Naive thymus-derived CD4-positive, alpha-beta T cell (primary cell): ENCODE measurements at regions not wholly inside any gene's neighbourhood (a gene's known extent, or its start where the extent isn't known, plus 50 kb on each side); places are given as distances from the start of the nearest gene placed in this dataset.

Experiments
- ATAC-seq: fragments of 150-1000 bp; cut with Tn5 transposase; 2 replicates; pipeline ENCODE4 v1.10.0; 2021; ENCODE audit warnings: mild to moderate bottlenecking, moderate library complexity
- CTCF ChIA-PET: fragments of 350-600 bp; sonication (Branson Sonifier 250); formaldehyde crosslinking; loops from one replicate; lab custom pipeline; 2021; ENCODE audit warnings: antibody characterized with exemption; lab: Charles Lee
- POLR2A ChIA-PET: fragments of 350-600 bp; sonication (Branson Sonifier 250); formaldehyde crosslinking; loops from one replicate; lab custom pipeline; 2021; ENCODE audit warnings: antibody characterized with exemption, inconsistent platforms; lab: Charles Lee
- DNase-seq, 9 donors: peaks; one replicate each; pipeline versions ENCODE4 v3.0.0 to v3.0.0-alpha.2; 2020 to 2022; ENCODE audit warnings: mixed read lengths in 1 of 9
- H3K27ac ChIP-seq: one replicate; pipeline ENCODE4 v1.7.0; 2013; ENCODE audit warnings: mild to moderate bottlenecking, low read depth, low read length, moderate library complexity
- H3K27me3 ChIP-seq, 2 donors: one replicate each; pipeline ENCODE4 v1.7.0; 2013; ENCODE audit warnings: low read length in 2 of 2, mild to moderate bottlenecking in 2 of 2, moderate library complexity in 2 of 2; ENCODE audit not compliant: control insufficient read depth in 2 of 2, insufficient read depth in 2 of 2
- H3K36me3 ChIP-seq, 3 experiments: 1 replicate in 2 of 3; 2 replicates in 1 of 3; pipeline ENCODE4 v1.7.0; 2013; ENCODE audit warnings: low read length in 3 of 3, mild to moderate bottlenecking in 3 of 3, moderate library complexity in 1 of 3; ENCODE audit not compliant: insufficient read depth in 3 of 3, control insufficient read depth in 2 of 3
- H3K4me1 ChIP-seq, 2 donors: one replicate each; pipeline ENCODE4 v1.7.0; 2013; ENCODE audit warnings: low read length in 2 of 2, mild to moderate bottlenecking in 2 of 2, moderate library complexity in 1 of 2; ENCODE audit not compliant: control insufficient read depth in 2 of 2, insufficient read depth in 2 of 2
- H3K4me3 ChIP-seq: 2 replicates; pipeline ENCODE4 v1.7.0; 2013; ENCODE audit warnings: mild to moderate bottlenecking, low read length
- H3K9me3 ChIP-seq, 3 experiments: 1 replicate in 2 of 3; 2 replicates in 1 of 3; pipeline ENCODE4 v1.7.0; 2013; ENCODE audit warnings: low read length in 3 of 3; ENCODE audit not compliant: control insufficient read depth in 2 of 3
- H3K27ac Mint-ChIP-seq, 9 donors: one replicate each; pipeline ENCODE4 v1.8.0; 2020 to 2022; ENCODE audit warnings: mixed read lengths in 9 of 9, mild to moderate bottlenecking in 8 of 9, moderate library complexity in 5 of 9, inconsistent platforms in 2 of 9
- H3K27me3 Mint-ChIP-seq, 5 donors: one replicate each; pipeline ENCODE4 v1.8.0; 2021 to 2022; ENCODE audit warnings: mixed read lengths in 5 of 5, mild to moderate bottlenecking in 1 of 5
- H3K36me3 Mint-ChIP-seq, 5 donors: one replicate each; pipeline ENCODE4 v1.8.0; 2020 to 2022; ENCODE audit warnings: mixed read lengths in 5 of 5, mild to moderate bottlenecking in 3 of 5, inconsistent platforms in 1 of 5
- H3K4me1 Mint-ChIP-seq, 7 donors: one replicate each; pipeline ENCODE4 v1.8.0; 2020 to 2022; ENCODE audit warnings: mixed read lengths in 7 of 7, mild to moderate bottlenecking in 3 of 7, inconsistent platforms in 1 of 7
- H3K4me3 Mint-ChIP-seq, 10 donors: one replicate each; pipeline ENCODE4 v1.8.0; 2020 to 2022; ENCODE audit warnings: mild to moderate bottlenecking in 10 of 10, mixed read lengths in 10 of 10, moderate library complexity in 6 of 10, inconsistent platforms in 2 of 10
- H3K9me3 Mint-ChIP-seq, 11 donors: one replicate each; pipeline ENCODE4 v1.8.0; 2020 to 2022; ENCODE audit warnings: mixed read lengths in 11 of 11, mild to moderate bottlenecking in 4 of 11, inconsistent platforms in 1 of 11, moderate library complexity in 1 of 11
- intact Hi-C, 2 donors: fragments of 100-400 bp; cut with micrococcal nuclease; formaldehyde crosslinking; loops; one replicate each; pipeline ENCODE4 v1.15.1; 2023

- peaks cover 0 to 2% (median 0%) of the 10 kb centered on the region in 11 donors for H3K9me3 Mint-ChIP-seq
- H3K9me3 ChIP-seq: no peaks in the 10 kb centered on the region
- no peaks in the 10 kb centered on the region for H3K27me3 ChIP-seq
- H3K4me1 ChIP-seq: peaks cover 0 to 16% of the 10 kb centered on the region in 2 donors
- H3K4me3 ChIP-seq: no peak overlapping the region
- H3K4me3 Mint-ChIP-seq: no peak overlapping the region
- ATAC-seq (no peak), DNase-seq (no peak)
- CTCF ChIA-PET: interaction anchor here (1.0 kb wide), 1 partner anchor 57 kb away, joined by 3 read pairs; no protein-coding TSS in a partner anchor
- peaks cover 0 to 1% (median 0%) of the 10 kb centered on the region in 5 donors for H3K27me3 Mint-ChIP-seq
- no peak overlapping the region for H3K27ac Mint-ChIP-seq
- H3K4me1 Mint-ChIP-seq: peaks cover 0 to 24% (median 9%) of the 10 kb centered on the region in 7 donors
- no peak overlapping the region for H3K27ac ChIP-seq
- POLR2A ChIA-PET: interaction anchor here (1.2 to 2.5 kb wide), 2 partner anchors 27 to 42 kb away, joined by 3 to 17 read pairs; no protein-coding TSS in a partner anchor
- peaks cover 0 to 8% (median 3%) of the 10 kb centered on the region in 5 donors for H3K36me3 Mint-ChIP-seq
- H3K36me3 ChIP-seq: no peaks in the 10 kb centered on the region
- intact Hi-C loops: no loop called here
Observed at GRCh38 chr5:42965934-42966333, 74.2 kb downstream of the ANXA2R start.

- Mint-ChIP-seq H3K4me3 (no peak overlapping the region), H3K4me1 (peaks cover 0 to 31% (median 12%) of the 10 kb centered on the region in 7 donors), H3K27me3 (peaks cover 0 to 4% (median 0%) of the 10 kb centered on the region in 5 donors), H3K9me3 (peaks cover 0 to 2% (median 0%) of the 10 kb centered on the region in 11 donors), H3K27ac (no peak overlapping the region), H3K36me3 (peaks cover 0 to 8% (median 3%) of the 10 kb centered on the region in 5 donors)
- H3K36me3 ChIP-seq: no peaks in the 10 kb centered on the region
- H3K9me3 ChIP-seq: no peaks in the 10 kb centered on the region
- ATAC-seq (no peak), DNase-seq (no peak)
- POLR2A ChIA-PET: interaction anchor here (2.1 kb wide), 1 partner anchor 10 kb away, joined by 13 read pairs; no protein-coding TSS in a partner anchor
- H3K4me1 ChIP-seq: peaks cover 0 to 16% of the 10 kb centered on the region in 2 donors
- H3K27ac ChIP-seq: no peak overlapping the region
- intact Hi-C loops: no loop called here
- no peak overlapping the region for H3K4me3 ChIP-seq
- CTCF ChIA-PET: no interaction called here
- H3K27me3 ChIP-seq: no peaks in the 10 kb centered on the region
Observed at GRCh38 chr5:42963412-42963811, 76.7 kb downstream of the ANXA2R start.

- Histone ChIP-seq H3K27ac (no peak overlapping the region), H3K9me3 (no peaks in the 10 kb centered on the region), H3K4me3 (no peak overlapping the region), H3K27me3 (no peaks in the 10 kb centered on the region), H3K4me1 (peaks cover 0 to 16% of the 10 kb centered on the region in 2 donors), H3K36me3 (no peaks in the 10 kb centered on the region)
- DNase-seq (no peak), ATAC-seq (peak; percentile 26)
- H3K27ac Mint-ChIP-seq: peak overlapping the region in 3 of 9 donors; percentile 10 to 19 (median 11)
- POLR2A ChIA-PET: no interaction called here
- peak overlapping the region in 1 of 10 donors; percentile 9 for H3K4me3 Mint-ChIP-seq
- peaks cover 0 to 2% (median 0%) of the 10 kb centered on the region in 11 donors for H3K9me3 Mint-ChIP-seq
- CTCF ChIA-PET: no interaction called here
- peaks cover 0 to 31% (median 12%) of the 10 kb centered on the region in 7 donors for H3K4me1 Mint-ChIP-seq
- peaks cover 0 to 5% (median 3%) of the 10 kb centered on the region in 5 donors for H3K36me3 Mint-ChIP-seq
- peaks cover 0 to 4% (median 0%) of the 10 kb centered on the region in 5 donors for H3K27me3 Mint-ChIP-seq
- intact Hi-C loops: no loop called here
Observed at GRCh38 chr5:42962124-42962523, 78.0 kb downstream of the ANXA2R start.

- H3K27me3 ChIP-seq: no peaks in the 10 kb centered on the region
- Mint-ChIP-seq H3K4me3 (no peak overlapping the region), H3K9me3 (peaks cover 0 to 8% (median 0%) of the 10 kb centered on the region in 11 donors), H3K36me3 (peaks cover 0 to 6% (median 0%) of the 10 kb centered on the region in 5 donors), H3K27ac (no peak overlapping the region), H3K4me1 (peaks cover 0 to 24% (median 4%) of the 10 kb centered on the region in 7 donors), H3K27me3 (peaks cover 0 to 4% (median 0%) of the 10 kb centered on the region in 5 donors)
- H3K4me3 ChIP-seq: no peak overlapping the region
- ATAC-seq: no peak
- intact Hi-C loops: no loop called here
- no peak for DNase-seq
- ChIA-PET CTCF (interaction anchor here (0.6 kb wide), 1 partner anchor 14 kb away, joined by 3 read pairs; no protein-coding TSS in a partner anchor), POLR2A (interaction anchor here (0.9 kb wide), 1 partner anchor 11 kb away, joined by 3 read pairs; no protein-coding TSS in a partner anchor)
- H3K4me1 ChIP-seq: peaks cover 0 to 9% of the 10 kb centered on the region in 2 donors
- H3K36me3 ChIP-seq: no peaks in the 10 kb centered on the region
- no peaks in the 10 kb centered on the region for H3K9me3 ChIP-seq
- no peak overlapping the region for H3K27ac ChIP-seq
Observed at GRCh38 chr5:42960506-42960905, 79.6 kb downstream of the ANXA2R start.

- H3K9me3 Mint-ChIP-seq: peaks cover 0 to 36% (median 7%) of the 10 kb centered on the region in 11 donors
- peaks cover 0 to 16% (median 4%) of the 10 kb centered on the region in 3 experiments for H3K9me3 ChIP-seq
- peaks cover 3 to 20% (median 10%) of the 10 kb centered on the region in 5 donors for H3K36me3 Mint-ChIP-seq
- POLR2A ChIA-PET: interaction anchor here (0.6 to 1.2 kb wide), 3 partner anchors 10 to 85 kb away, joined by 3 to 4 read pairs (median 3); no protein-coding TSS in a partner anchor
- no peak overlapping the region for H3K27ac Mint-ChIP-seq
- H3K4me1 Mint-ChIP-seq: peaks cover 3 to 27% (median 5%) of the 10 kb centered on the region in 7 donors
- no peak overlapping the region for H3K4me3 ChIP-seq
- CTCF ChIA-PET: no interaction called here
- no peak for DNase-seq
- H3K27me3 ChIP-seq: no peaks in the 10 kb centered on the region
- intact Hi-C loops: no loop called here
- no peak for ATAC-seq
- peaks cover 0 to 10% (median 0%) of the 10 kb centered on the region in 5 donors for H3K27me3 Mint-ChIP-seq
- H3K27ac ChIP-seq: no peak overlapping the region
- H3K4me1 ChIP-seq: peaks cover 5 to 15% of the 10 kb centered on the region in 2 donors
- no peak overlapping the region for H3K4me3 Mint-ChIP-seq
- H3K36me3 ChIP-seq: no peaks in the 10 kb centered on the region
Observed at GRCh38 chr5:42956551-42956950, 83.6 kb downstream of the ANXA2R start.

GRCh38 chr5:42953041-42953440 lies 87.1 kb downstream of the ANXA2R start:
- Histone ChIP-seq H3K4me1 (peaks cover 5 to 22% of the 10 kb centered on the region in 2 donors), H3K4me3 (no peak overlapping the region), H3K9me3 (peaks cover 0 to 16% (median 4%) of the 10 kb centered on the region in 3 experiments), H3K36me3 (no peaks in the 10 kb centered on the region), H3K27ac (no peak overlapping the region), H3K27me3 (no peaks in the 10 kb centered on the region)
- ChIA-PET CTCF (no interaction called here), POLR2A (interaction anchor here (0.6 to 9.8 kb wide), 13 partner anchors 11 to 360 kb away, joined by 3 to 515 read pairs (median 47); partner anchors contain the start of genes ANXA2R, HMGCS1 and ZNF131)
- Mint-ChIP-seq H3K4me3 (peak overlapping the region; percentile 52 to 99 (median 97)), H3K36me3 (peaks cover 3 to 20% (median 10%) of the 10 kb centered on the region in 5 donors), H3K4me1 (peaks cover 13 to 51% (median 23%) of the 10 kb centered on the region in 7 donors), H3K9me3 (peaks cover 0 to 41% (median 7%) of the 10 kb centered on the region in 11 donors), H3K27me3 (peaks cover 0 to 8% (median 0%) of the 10 kb centered on the region in 5 donors), H3K27ac (peak overlapping the region in 7 of 9 donors; percentile 8 to 100 (median 99))
- intact Hi-C loops: loop anchor here in 1 of 2 donors (5.0 kb wide), 2 partner anchors 239 to 1051 kb away; partner anchors contain the start of genes NIM1K and RIMOC1
- ATAC-seq: no peak
- DNase-seq: peak in 1 of 9 donors; percentile 7
